SH-SY5Y (cell line): ENCODE measurements at regions not wholly inside any gene's neighbourhood (a gene's known extent, or its start where the extent isn't known, plus 50 kb on each side); places are given as distances from the start of the nearest gene placed in this dataset.

Source experiments
- GATA2 ChIP-seq: IDR thresholded peaks from 2 replicates; pipeline ENCODE4 v1.6.1; 2011; ENCODE audit warnings: mild to moderate bottlenecking, low read depth, low read length
- GATA3 ChIP-seq: IDR thresholded peaks from 2 replicates; pipeline ENCODE4 v1.6.1; 2011; ENCODE audit warnings: low read depth, mild to moderate bottlenecking, low read length, moderate library complexity

- no peak for TF ChIP-seq GATA2
- TF ChIP-seq GATA3: no peak
Measured at GRCh38 chr10:78220781-78221180, 187.1 kb downstream of the RPS24 start.
